GM19467 (cell line): ENCODE measurements at regions not wholly inside any gene's neighbourhood (a gene's known extent, or its start where the extent isn't known, plus 50 kb on each side); places are given as distances from the start of the nearest gene placed in this dataset.

Experiments
- ATAC-seq: cut with Tn5 transposase; IDR thresholded peaks from one replicate; pipeline ENCODE4 v1.9.1; 2021; ENCODE audit warnings: mild to moderate bottlenecking, moderate library complexity; ENCODE audit not compliant: unreplicated experiment

- no peak for ATAC-seq
Observed at GRCh38 chr2:41919135-41919534, 128.7 kb upstream of the PKDCC start.

GRCh38 chr2:41920181-41920580 lies 127.6 kb upstream of the PKDCC start:
- no peak for ATAC-seq

DNA sequence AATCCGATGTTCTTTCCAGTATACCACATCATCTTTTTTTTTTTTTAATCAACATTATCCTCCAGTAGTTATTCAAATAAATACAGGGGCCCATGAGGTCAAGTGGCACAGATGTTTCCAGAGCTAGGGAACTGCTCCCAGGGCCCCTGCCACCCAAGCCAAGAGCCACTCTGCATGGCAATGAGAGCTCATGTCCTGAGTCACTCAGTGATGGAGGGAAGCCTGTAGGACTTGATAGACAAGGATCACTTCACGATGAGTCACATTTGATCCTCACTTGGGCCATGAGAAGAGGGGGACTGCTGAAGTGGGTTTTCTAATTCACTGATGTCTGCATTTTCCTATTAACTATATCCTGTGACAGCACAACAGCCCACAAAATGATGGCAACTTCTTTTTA lies 127.0 kb upstream of the PKDCC start:
- no peak for ATAC-seq

GRCh38 chr2:41922177-41922576 lies 125.6 kb upstream of the PKDCC start:
- ATAC-seq, result no peak

GRCh38 chr2:41923156-41923786 lies 124.5 kb upstream of the PKDCC start:
- no peak for ATAC-seq

DNA sequence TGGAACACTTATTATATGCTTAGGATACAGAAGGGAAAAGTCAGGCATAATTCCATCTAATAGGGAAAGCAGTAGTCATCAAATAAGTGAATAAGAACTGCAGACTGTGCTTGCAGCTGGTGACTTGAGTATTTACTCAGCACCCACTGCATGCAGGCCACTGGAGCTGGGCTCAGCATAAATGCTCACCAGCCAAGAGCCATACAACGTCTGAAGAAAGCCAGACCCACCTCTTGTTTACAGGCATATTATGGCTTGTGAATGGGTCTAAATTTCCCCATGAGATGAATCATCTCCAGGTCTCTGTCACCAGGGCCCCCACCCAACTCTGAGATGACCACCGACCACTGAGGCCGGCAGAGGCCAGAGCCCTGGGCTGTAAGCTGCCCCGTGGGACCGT lies 123.8 kb upstream of the PKDCC start:
- ATAC-seq, result no peak

GRCh38 chr2:41924709-41925408 lies 123.0 kb upstream of the PKDCC start:
- no peak for ATAC-seq

DNA sequence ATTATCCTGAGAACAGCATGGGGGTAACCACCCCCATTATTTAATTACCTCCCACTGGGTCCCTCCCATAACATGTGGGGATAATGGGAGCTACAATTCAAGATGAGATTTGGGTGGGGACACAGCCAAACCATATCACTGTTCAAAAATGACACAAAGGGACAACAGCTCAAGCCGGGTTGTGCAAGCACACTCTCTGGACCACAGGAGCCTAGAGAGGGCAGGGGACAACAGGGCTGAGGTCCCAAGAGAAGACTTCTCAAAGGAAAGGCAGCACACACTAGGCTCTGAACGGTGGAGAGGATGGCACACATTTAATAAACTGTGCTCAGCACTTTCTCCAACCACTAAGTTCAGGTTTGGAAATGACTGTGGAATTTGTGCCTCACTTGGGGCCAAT lies 122.1 kb upstream of the PKDCC start:
- no peak for ATAC-seq

- no peak for ATAC-seq
Observed at GRCh38 chr2:41926614-41927580, 120.9 kb upstream of the PKDCC start.

GRCh38 chr2:41927581-41928264 lies 120.1 kb upstream of the PKDCC start:
- ATAC-seq, result no peak

DNA sequence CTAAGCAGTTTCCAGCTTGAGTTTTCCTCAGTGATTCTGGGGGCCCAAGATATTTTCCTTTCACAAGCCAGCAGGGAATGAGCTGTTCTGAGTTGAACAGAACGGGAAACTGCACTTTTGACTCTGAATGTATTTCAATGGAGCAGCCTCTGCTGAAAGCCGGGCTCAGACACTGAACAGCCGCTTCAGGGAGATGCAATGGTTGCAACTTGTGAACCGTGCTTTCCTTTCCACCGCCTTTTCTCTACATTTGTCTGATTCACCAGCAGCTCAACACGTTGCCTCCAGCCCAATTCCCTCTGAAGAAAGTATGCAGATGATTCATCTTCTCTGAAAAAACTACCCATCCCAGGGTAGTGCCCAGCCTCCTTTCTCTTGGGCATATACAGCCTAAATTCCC lies 119.3 kb upstream of the PKDCC start:
- no peak for ATAC-seq

GRCh38 chr2:41930807-41931566 lies 116.8 kb upstream of the PKDCC start:
- ATAC-seq, result no peak

DNA sequence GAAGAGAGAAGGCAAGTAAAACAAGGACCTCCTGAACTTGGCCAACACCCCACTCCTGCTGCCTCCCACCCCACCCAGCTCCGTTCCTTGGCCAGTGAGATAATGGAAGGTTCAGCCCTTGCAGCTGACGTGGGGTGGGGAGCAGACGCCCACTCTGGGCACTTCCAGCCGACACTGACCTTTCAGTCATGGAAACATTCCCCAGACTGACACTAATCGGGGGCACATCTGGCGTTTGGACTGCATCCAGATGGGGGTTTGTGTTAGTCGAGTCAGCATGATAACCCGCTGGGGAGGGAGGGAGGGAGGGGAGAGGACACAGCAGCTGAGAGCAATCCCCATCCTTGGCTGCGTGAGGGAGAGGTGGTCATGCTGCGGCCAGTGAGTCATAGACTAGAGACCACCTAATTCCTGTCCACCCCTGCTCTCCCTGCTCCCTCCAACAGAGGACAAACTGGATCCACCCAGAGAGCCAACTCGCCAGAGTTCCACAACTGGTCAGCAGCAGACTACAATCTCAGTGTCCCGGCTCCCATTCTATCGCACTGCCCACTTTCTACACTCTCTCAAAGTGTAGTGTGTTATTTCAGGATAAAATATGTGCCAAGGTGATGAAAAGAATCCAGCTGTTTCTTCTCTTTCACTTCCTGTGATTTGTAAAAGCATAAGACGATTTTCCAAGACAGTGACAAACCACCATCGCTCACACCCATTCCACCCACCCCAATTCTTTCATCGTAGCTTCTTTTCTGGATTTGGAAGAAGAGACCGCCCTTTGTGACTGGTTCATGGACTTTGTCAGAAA lies 115.4 kb upstream of the PKDCC start:
- ATAC-seq, result no peak

GRCh38 chr2:41933046-41933420 lies 114.8 kb upstream of the PKDCC start:
- no peak for ATAC-seq

- ATAC-seq, result no peak
Observed at GRCh38 chr2:41933585-41934320, 114.1 kb upstream of the PKDCC start.

DNA sequence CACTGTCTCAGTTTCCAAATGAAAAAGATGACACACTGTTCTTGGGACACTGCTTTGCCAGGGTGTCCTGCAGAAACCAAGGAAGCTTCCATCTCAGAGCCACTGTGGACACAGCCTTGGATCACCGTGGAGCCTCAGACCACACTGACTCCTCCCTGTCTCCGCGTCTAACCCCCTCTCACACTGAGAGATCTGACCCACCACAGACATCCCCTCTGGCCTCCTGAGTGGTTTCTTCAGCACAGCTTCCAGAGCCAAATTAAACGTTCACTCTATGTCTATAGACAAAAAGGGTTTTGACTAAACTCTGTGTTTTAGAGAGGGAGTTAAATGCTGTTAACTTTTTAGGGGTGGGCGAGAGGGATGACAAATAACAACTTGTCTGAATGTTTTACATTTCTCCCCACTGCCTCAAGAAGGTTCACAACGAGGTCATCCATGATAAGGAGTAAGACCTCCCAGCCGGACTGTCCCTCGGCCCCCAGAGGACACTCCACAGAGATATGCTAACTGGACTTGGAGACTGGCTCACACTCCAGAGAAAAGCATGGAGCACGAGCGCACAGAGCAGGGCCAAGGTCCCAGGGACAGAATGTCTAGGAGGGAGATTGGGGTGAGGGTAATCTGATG lies 113.4 kb upstream of the PKDCC start:
- ATAC-seq, result no peak

GRCh38 chr2:41935002-41935401 lies 112.8 kb upstream of the PKDCC start:
- ATAC-seq, result no peak

GRCh38 chr2:41935825-41936224 lies 112.0 kb upstream of the PKDCC start:
- no peak for ATAC-seq
